Gastroesophageal sphincter (tissue), 4 donors: ENCODE measurements at regions not wholly inside any gene's neighbourhood (a gene's known extent, or its start where the extent isn't known, plus 50 kb on each side); places are given as distances from the start of the nearest gene placed in this dataset.

Experiments
- ATAC-seq: fragments of 150-250 bp; one replicate; pipeline ENCODE4 v1.9.1; 2016; ENCODE audit warnings: mild to moderate bottlenecking, moderate library complexity
- H3K27ac ChIP-seq, 4 donors: fragments of 200-600 bp; sonication (generic) in 3 of 4; 1 replicate in 3 of 4; 2 replicates in 1 of 4; pipeline ENCODE4 v1.5.1; 2016 to 2019
- H3K27me3 ChIP-seq: fragments of 200-600 bp; sonication (generic); one replicate; pipeline ENCODE4 v1.5.1; 2019
- H3K36me3 ChIP-seq, 2 donors: fragments of 200-600 bp; sonication (generic); one replicate each; pipeline ENCODE4 v1.5.1; 2019; ENCODE audit warnings: control low read depth in 1 of 2
- H3K4me1 ChIP-seq, 3 donors: fragments of 200-600 bp; sonication (generic); 1 replicate in 2 of 3; 2 replicates in 1 of 3; pipeline ENCODE4 v1.5.1; 2016 to 2019; ENCODE audit warnings: control low read depth in 2 of 3
- H3K4me3 ChIP-seq, 2 donors: fragments of 200-600 bp; sonication (generic); one replicate each; pipeline ENCODE4 v1.5.1; 2019; ENCODE audit warnings: mild to moderate bottlenecking in 1 of 2, moderate library complexity in 1 of 2
- H3K9me3 ChIP-seq, 3 donors: fragments of 200-600 bp; sonication (generic); one replicate each; pipeline ENCODE4 v1.5.1; 2017 to 2019; ENCODE audit warnings: control low read depth in 2 of 3
- CTCF ChIP-seq, 4 experiments: fragments of 200-600 bp in 2 of 4; fragments of 450-650 bp in 2 of 4; sonication (generic) in 1 of 4; IDR thresholded peaks; one replicate each; pipeline ENCODE4 v1.5.1; 2017 to 2019; ENCODE audit warnings: antibody characterized with exemption in 4 of 4, mild to moderate bottlenecking in 2 of 4, moderate library complexity in 2 of 4
- EP300 ChIP-seq: sonication (generic); formaldehyde crosslinking; IDR thresholded peaks from one replicate; pipeline ENCODE4 v1.6.1; 2017; ENCODE audit warnings: antibody characterized with exemption, mild to moderate bottlenecking
- POLR2A ChIP-seq, 2 donors: fragments of 450-650 bp; IDR thresholded peaks; one replicate each; pipeline ENCODE4 v1.6.1; 2017; ENCODE audit warnings: antibody characterized with exemption in 2 of 2, mild to moderate bottlenecking in 2 of 2, moderate library complexity in 1 of 2
- POLR2AphosphoS5 ChIP-seq: sonication (generic); formaldehyde crosslinking; IDR thresholded peaks from one replicate; pipeline ENCODE4 v1.6.1; 2017; ENCODE audit warnings: antibody characterized with exemption
- WGBS, 2 donors: methylation state at CpG; one replicate each; pipeline ENCODE4 v1.1.5; 2018; ENCODE audit warnings: low coverage in 1 of 2; 5-methylcytosine and 5-hydroxymethylcytosine counted together

GRCh38 chr3:14322667-14323295 lies 79.6 kb upstream of the SLC6A6 start:
- no peaks in the 10 kb centered on the region for H3K27me3 ChIP-seq
- no peaks in the 10 kb centered on the region for H3K36me3 ChIP-seq
- H3K4me3 ChIP-seq: no peak overlapping the region
- WGBS, 2 donors: 73 to 77% methylated on average over 3 to 10 of the region's 12 CpGs
- H3K9me3 ChIP-seq: peaks cover 0 to 9% (median 0%) of the 10 kb centered on the region in 3 donors
- no peak for TF ChIP-seq EP300
- TF ChIP-seq POLR2AphosphoS5: no peak
- TF ChIP-seq CTCF (IDR thresholded peaks at IDR 0.05): no peak
- TF ChIP-seq POLR2A (IDR thresholded peaks at IDR 0.05): no peak
- H3K27ac ChIP-seq: no peak overlapping the region
- no peak for ATAC-seq
- no peaks in the 10 kb centered on the region for H3K4me1 ChIP-seq

DNA sequence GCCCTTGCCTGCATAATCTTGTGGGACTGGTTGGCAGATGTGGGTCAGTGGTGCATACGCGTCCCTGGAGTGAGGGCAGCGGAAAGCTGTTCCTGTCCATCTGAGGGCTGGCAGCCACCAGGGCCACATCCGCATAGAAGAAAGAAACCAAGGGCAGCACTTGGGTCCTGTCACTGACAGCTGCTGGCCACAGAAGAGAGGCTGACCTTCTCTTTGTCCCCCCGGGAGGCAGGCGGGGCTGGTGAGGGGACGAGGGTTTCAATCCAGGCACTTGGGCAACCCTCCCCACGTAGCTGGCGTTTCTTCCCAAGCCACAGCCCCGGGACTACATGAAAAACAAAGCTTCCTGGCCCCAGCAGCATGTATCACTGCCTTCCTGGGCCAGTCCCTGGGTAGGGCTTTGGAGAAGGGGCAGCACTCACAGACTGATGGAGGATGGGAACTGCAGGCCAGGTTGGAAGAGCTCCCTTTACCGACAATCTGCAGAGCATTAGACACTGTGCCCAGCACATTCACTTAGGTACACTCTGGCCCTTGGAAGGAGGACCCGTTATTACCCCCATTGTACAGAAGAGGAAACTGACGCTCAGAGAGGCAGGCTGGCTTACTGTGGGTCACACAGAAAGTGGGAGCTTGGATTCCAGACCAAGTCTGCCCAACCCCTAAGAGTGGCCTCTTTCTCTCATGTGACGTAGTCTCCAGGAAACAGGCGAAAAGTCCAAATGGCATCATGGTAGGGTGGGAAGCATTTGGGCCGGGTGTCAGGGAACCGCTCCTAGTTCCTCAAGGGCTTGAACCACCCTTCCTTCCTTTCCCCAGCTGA lies 78.8 kb upstream of the SLC6A6 start:
- TF ChIP-seq POLR2AphosphoS5 (no peak), CTCF (IDR thresholded peaks at IDR 0.05) (no peak), POLR2A (IDR thresholded peaks at IDR 0.05) (no peak), EP300 (no peak)
- WGBS, 2 donors: 75 to 83% methylated on average over 4 of the region's 17 CpGs
- Histone ChIP-seq H3K36me3 (no peaks in the 10 kb centered on the region), H3K27ac (no peak overlapping the region), H3K27me3 (no peaks in the 10 kb centered on the region), H3K9me3 (peaks cover 0 to 9% (median 0%) of the 10 kb centered on the region in 3 donors), H3K4me3 (no peak overlapping the region), H3K4me1 (no peaks in the 10 kb centered on the region)
- no peak for ATAC-seq

DNA sequence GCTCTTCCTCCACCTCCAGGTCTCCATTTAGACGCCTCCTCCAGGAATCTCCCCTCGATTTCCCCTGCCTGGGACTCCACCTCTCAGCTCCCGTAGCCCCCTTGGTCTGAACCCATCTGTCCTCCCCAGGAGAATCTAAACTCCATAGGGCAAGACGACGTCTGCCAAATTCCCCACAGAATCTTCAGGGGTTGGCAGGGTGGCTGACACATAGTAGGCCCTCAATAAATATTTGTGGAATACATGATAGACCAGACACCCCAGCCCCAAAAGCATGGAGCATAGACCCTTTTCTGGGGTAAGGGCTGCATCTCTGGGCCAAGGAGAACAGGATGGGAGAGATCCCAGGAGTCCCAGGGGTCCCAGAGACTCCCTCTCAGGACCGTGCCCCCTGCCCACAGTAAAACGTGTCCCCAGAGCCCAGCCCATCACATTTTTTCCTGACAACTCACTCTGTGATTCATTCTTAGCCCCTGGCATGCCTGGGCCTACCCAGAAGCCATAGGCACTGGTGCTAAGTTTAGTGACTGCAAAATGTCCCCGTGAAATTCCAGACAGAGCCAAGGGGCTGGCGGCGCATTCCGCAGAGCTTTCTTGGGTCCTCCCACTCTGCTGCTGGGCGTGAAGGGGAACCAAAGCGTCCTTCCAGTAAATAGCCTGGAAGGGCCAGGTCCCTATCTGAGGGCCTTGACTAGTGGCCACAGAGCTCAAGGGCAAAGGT lies 78.0 kb upstream of the SLC6A6 start:
- ATAC-seq: no peak
- no peak overlapping the region for H3K27ac ChIP-seq
- 84 to 87% methylated on average over 4 to 5 of the region's 13 CpGs for WGBS, 2 donors

GRCh38 chr3:14328422-14328821 lies 74.0 kb upstream of the SLC6A6 start:
- no peak for ATAC-seq
- Histone ChIP-seq H3K4me1 (no peaks in the 10 kb centered on the region), H3K27ac (no peak overlapping the region), H3K36me3 (no peaks in the 10 kb centered on the region), H3K4me3 (no peak overlapping the region), H3K9me3 (no peaks in the 10 kb centered on the region), H3K27me3 (no peaks in the 10 kb centered on the region)
- WGBS, 2 donors: 87 to 95% methylated on average over 3 of the region's 3 CpGs
- TF ChIP-seq EP300 (no peak), POLR2A (IDR thresholded peaks at IDR 0.05) (no peak), CTCF (IDR thresholded peaks at IDR 0.05) (no peak)

More for the DNA sequence above, 78.0 kb upstream of the SLC6A6 start:
- H3K4me1 ChIP-seq: no peaks in the 10 kb centered on the region
- no peak overlapping the region for H3K4me3 ChIP-seq
- TF ChIP-seq POLR2AphosphoS5 (no peak), CTCF (IDR thresholded peaks at IDR 0.05) (no peak), EP300 (no peak), POLR2A (IDR thresholded peaks at IDR 0.05) (no peak)
- peaks cover 0 to 9% (median 0%) of the 10 kb centered on the region in 3 donors for H3K9me3 ChIP-seq
- H3K27me3 ChIP-seq: no peaks in the 10 kb centered on the region
- H3K36me3 ChIP-seq: no peaks in the 10 kb centered on the region
